Cardiac fibroblast (primary cell): ENCODE measurements at regions not wholly inside any gene's neighbourhood (a gene's known extent, or its start where the extent isn't known, plus 50 kb on each side); places are given as distances from the start of the nearest gene placed in this dataset.
A peak's percentile ranks its signal among the peaks of the same experiment; 100 is the strongest.

Experiments used
- DNase-seq, 2 donors: peaks; one replicate each; pipeline versions ENCODE4 v3.0.0 to v3.0.0-alpha.2; 2010; ENCODE audit warnings: low read depth in 2 of 2
- H3K4me3 ChIP-seq, 2 donors: replicated peaks in 1 of 2; 1 replicate in 1 of 2; 2 replicates in 1 of 2; pipeline ENCODE4 v1.5.1; 2011; ENCODE audit warnings: low read depth in 2 of 2, low read length in 2 of 2, mild to moderate bottlenecking in 2 of 2, moderate library complexity in 1 of 2
- TF ChIP-seq, protein P1 (sequence below): IDR thresholded peaks from one replicate; pipeline ENCODE4 v1.5.1; 2011; ENCODE audit warnings: low read depth, mild to moderate bottlenecking, low read length, inconsistent platforms

DNA sequence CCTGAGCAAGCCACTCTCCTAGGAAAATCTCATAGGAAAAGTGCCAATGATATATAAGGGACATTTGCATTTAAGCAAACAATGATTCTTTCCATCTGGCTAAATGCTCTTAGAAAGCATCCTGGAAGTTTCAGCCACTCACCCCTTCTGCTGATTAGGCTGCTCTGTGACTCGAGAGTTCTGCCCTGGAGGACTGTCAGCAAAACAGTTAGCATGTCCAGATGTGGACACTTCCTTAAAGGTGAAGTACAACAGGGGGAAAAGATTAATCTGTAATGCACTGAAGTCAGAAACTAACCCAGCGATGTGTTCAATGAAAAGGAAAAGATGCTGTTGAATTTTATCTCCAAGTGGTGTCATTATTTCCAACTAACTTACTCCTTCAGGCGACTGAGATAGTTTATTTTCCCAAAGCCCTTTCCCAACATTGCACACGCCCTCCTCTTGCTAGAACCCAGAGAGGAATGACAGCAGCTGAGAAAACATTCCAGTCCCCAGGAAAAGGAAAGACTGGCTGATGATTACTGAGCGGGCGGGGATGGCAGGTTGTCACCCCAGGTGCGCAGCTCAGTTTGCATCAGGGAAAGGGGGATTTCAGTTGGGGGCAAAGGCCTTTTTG lies 214.0 kb downstream of the SS18 start:
- no peak for DNase-seq
- TF ChIP-seq, protein P1, sequence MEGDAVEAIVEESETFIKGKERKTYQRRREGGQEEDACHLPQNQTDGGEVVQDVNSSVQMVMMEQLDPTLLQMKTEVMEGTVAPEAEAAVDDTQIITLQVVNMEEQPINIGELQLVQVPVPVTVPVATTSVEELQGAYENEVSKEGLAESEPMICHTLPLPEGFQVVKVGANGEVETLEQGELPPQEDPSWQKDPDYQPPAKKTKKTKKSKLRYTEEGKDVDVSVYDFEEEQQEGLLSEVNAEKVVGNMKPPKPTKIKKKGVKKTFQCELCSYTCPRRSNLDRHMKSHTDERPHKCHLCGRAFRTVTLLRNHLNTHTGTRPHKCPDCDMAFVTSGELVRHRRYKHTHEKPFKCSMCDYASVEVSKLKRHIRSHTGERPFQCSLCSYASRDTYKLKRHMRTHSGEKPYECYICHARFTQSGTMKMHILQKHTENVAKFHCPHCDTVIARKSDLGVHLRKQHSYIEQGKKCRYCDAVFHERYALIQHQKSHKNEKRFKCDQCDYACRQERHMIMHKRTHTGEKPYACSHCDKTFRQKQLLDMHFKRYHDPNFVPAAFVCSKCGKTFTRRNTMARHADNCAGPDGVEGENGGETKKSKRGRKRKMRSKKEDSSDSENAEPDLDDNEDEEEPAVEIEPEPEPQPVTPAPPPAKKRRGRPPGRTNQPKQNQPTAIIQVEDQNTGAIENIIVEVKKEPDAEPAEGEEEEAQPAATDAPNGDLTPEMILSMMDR: no peak
- H3K4me3 ChIP-seq: no peak overlapping the region

DNA sequence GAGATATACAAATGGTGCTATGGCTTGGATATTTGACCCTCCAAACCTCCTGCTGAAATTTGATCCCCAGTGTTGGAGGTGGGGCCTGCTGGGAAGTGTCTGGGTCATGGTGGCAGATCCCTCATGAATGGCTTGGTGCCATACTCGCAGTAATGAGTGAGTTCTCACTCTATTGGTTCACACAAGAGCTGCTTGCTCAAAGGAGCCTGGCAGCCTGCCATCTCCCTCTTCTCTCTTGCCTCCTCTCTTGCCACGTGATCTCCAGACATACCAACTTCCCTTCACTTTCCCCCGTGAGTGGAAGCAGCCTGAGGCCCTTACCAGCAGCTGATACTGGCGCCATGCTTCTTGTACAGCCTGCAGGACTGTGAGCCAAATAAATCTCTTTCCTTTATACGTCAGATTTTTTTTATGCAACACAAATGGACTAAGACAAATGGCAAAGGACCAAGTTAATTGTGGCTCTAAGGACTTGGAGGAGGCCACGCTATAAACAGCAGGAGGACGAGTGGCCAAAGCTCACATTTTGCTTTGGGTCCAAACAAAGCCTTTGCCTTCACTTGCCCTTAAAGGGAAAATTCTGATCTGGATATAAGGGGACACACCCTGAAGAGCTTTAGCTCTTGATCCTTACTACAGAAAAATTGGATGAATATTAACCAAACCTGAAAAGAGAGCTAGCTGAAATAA lies 214.7 kb downstream of the SS18 start:
- peak in 1 of 2 donors; percentile 12 for DNase-seq
- no peak overlapping the region for H3K4me3 ChIP-seq
- TF ChIP-seq, protein P1: no peak

DNA sequence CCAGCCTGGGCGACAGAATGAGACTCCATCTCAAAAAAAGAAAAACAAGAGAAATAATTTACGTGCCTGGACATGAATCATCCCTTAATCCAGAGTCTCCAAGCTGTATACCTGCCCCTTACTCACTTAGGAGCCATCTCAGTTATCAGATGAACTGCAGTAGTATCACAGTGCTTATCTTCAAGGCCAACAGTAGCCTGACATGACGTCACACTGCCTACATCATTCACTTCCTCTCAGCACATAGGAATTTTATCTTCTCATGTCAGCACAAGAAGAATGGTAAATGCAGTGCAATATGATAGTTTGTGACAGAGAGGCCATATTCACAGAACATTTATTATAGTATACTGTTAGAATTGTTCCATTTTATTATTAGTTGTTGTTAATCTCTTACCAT lies 216.6 kb downstream of the SS18 start:
- H3K4me3 ChIP-seq: no peak overlapping the region
- DNase-seq: no peak
- TF ChIP-seq, protein P1: no peak

DNA sequence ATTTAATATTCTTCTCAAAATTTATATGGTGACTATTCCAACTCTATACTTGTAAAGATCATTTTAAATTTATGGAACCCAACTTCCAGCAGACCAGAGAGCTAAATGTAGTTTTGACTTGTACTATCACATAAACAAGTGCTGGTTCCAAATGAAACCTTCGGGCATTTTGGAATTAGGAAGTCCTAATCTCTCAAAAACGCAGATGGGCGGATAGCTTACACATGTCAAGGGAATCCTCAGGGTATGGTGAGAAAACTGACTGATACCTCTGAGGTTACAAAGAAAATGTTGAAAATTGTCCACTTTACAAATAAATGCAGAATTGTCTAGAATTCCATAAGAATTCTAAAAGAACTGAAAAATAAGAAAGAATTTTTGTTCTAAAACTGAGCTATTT lies 224.1 kb downstream of the SS18 start:
- no peak for DNase-seq
- no peak overlapping the region for H3K4me3 ChIP-seq
- TF ChIP-seq, protein P1: no peak

DNA sequence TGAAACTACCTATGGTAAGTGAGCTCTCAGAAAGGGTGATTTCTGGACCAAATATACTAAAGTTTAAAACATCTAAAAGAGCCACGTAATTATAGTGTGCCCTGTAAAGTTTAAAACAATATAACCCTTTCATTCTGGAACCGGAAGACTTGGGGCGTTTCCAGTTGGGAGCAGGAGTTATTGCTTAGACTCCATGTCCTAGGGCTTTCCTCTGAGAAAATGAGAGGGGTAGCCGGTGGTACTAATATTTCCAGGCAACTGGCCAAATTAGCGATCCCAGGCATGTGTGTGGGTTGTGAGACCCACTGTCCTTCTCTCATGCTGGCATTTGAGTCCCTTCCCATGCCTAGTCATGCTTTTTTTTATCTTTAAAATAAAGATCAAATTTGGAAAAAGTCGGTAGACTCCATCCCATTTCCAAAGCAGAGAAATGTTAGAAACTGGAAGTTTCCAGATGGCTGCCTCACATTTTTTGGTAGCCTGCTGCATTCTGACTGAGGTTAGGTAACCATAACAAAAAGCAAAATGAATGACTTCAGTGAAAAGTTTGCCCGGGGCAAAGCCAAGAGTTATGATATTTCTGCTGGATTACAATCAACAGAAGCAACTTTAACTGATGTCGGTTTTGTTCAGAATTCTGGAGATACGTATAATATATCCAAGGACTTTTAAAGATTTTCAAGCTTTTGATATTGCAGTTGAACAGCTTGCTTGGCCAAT lies 227.4 kb downstream of the SS18 start:
- no peak for DNase-seq
- H3K4me3 ChIP-seq: no peak overlapping the region
- TF ChIP-seq, protein P1: no peak

DNA sequence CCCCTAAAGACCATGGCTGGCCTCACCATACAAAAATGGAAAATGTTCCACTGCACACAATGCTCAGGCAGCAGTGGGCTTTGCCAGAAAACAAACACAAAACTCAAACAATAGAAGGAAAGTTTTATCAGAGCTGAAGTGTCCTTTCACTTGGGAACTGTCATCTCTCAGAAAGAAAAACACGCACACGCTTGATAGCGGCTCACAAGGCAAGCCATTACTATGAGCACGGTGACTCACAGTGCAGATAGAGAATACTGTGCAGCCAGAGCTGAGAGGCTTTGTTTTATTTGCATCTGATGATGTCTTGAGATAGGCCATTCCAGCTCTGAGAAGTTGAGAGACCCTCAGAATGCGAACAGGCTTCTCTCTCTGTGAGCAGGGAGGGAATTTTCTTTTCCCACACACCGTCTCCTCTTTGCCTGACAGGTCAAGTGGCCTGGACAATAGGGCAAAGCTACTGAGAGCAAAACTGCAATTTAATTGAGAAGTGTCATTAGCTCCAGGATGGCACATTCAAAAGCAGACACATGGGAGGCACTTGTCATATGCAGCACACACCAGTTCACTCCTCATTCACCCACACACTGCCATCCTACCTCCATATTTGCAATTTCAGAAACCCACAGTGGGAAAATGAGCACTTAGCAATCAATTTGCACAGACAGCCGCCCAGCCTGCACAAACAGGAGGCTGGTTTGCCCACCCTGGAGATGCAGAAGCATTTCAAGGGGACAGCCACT lies 236.6 kb downstream of the SS18 start:
- H3K4me3 ChIP-seq: no peak overlapping the region
- TF ChIP-seq, protein P1: no peak

More for the DNA sequence above, 236.6 kb downstream of the SS18 start:
- peak in 1 of 2 donors; percentile 29 for DNase-seq
